Upper lobe of left lung (tissue), 6 donors: ENCODE measurements at regions not wholly inside any gene's neighbourhood (a gene's known extent, or its start where the extent isn't known, plus 50 kb on each side); places are given as distances from the start of the nearest gene placed in this dataset.

Experiments
- ATAC-seq, 2 donors: fragments of 200-7000 bp; cut with Tn5 transposase; one replicate each; pipeline ENCODE4 v1.9.1; 2022; ENCODE audit warnings: mild to moderate bottlenecking in 2 of 2, moderate library complexity in 2 of 2; ENCODE audit not compliant: low FRiP score in 2 of 2
- DNase-seq, 2 donors: peaks; one replicate each; pipeline ENCODE4 v3.0.0-alpha.2; 2019 to 2020
- H3K27ac ChIP-seq, 4 donors: fragments of 200-600 bp; sonication (generic); one replicate each; pipeline ENCODE4 v1.5.1; 2016 to 2019
- H3K27me3 ChIP-seq, 4 donors: fragments of 200-600 bp; sonication (generic); one replicate each; pipeline ENCODE4 v1.5.1; 2017 to 2019
- H3K36me3 ChIP-seq, 4 donors: fragments of 200-600 bp; sonication (generic); one replicate each; pipeline ENCODE4 v1.5.1; 2016 to 2019
- H3K4me1 ChIP-seq, 4 donors: fragments of 200-600 bp; sonication (generic); one replicate each; pipeline ENCODE4 v1.5.1; 2018 to 2019
- H3K4me3 ChIP-seq, 4 donors: fragments of 200-600 bp; sonication (generic); one replicate each; pipeline ENCODE4 v1.5.1; 2017 to 2019; ENCODE audit warnings: mild to moderate bottlenecking in 2 of 4, moderate library complexity in 1 of 4
- H3K9me3 ChIP-seq, 4 donors: fragments of 200-600 bp; sonication (generic); one replicate each; pipeline ENCODE4 v1.5.1; 2018 to 2019
- CTCF ChIP-seq, 6 experiments: fragments of 450-650 bp in 4 of 6; fragments of 200-600 bp in 2 of 6; sonication (generic) in 2 of 6; IDR thresholded peaks; one replicate each; pipeline ENCODE4 v1.5.1; 2016 to 2019; ENCODE audit warnings: antibody characterized with exemption in 6 of 6
- EP300 ChIP-seq, 4 donors: sonication (generic); formaldehyde crosslinking; IDR thresholded peaks; one replicate each; pipeline ENCODE4 v1.5.1; 2017; ENCODE audit warnings: antibody characterized with exemption in 4 of 4, control low read depth in 2 of 4
- POLR2A ChIP-seq, 4 donors: fragments of 450-650 bp; IDR thresholded peaks; one replicate each; pipeline ENCODE4 v1.5.1; 2016 to 2017; ENCODE audit warnings: antibody characterized with exemption in 4 of 4, mild to moderate bottlenecking in 2 of 4
- POLR2AphosphoS5 ChIP-seq, 2 donors: sonication (generic); formaldehyde crosslinking; IDR thresholded peaks; one replicate each; pipeline ENCODE4 v1.5.1; 2017; ENCODE audit warnings: antibody characterized with exemption in 2 of 2
- WGBS, 2 donors: methylation state at CpG; one replicate each; pipeline ENCODE4 v1.1.5; 2017 to 2018; 5-methylcytosine and 5-hydroxymethylcytosine counted together
- donor health status: DM: no; HTN: no; CAD: no; lungs with moderate emphysema.
- donor health status: DM: no; HTN: yes; CAD: no; lungs with severe emphysema.

GRCh38 chr7:81607987-81608386 is 161.9 kb downstream of the HGF start:
- no peak overlapping the region for H3K27ac ChIP-seq
- DNase-seq (no peak), ATAC-seq (no peak)
- TF ChIP-seq EP300 (IDR thresholded peaks at IDR 0.05) (no peak), CTCF (IDR thresholded peaks at IDR 0.05) (no peak), POLR2A (IDR thresholded peaks at IDR 0.05) (no peak), POLR2AphosphoS5 (IDR thresholded peaks at IDR 0.05) (no peak)
- no peak overlapping the region for H3K4me3 ChIP-seq
- H3K4me1 ChIP-seq: no peaks in the 10 kb centered on the region
- no peaks in the 10 kb centered on the region for H3K36me3 ChIP-seq
- H3K27me3 ChIP-seq: no peaks in the 10 kb centered on the region
- H3K9me3 ChIP-seq: no peaks in the 10 kb centered on the region

GRCh38 chr7:81606078-81606863 is 163.6 kb downstream of the HGF start:
- 84 to 86% methylated on average over 3 of the region's 3 CpGs for WGBS, 2 donors

GRCh38 chr7:81605493-81605892 is 164.4 kb downstream of the HGF start:
- H3K27me3 ChIP-seq: no peaks in the 10 kb centered on the region
- H3K4me3 ChIP-seq: no peak overlapping the region
- DNase-seq (no peak), ATAC-seq (no peak)
- no peak overlapping the region for H3K27ac ChIP-seq
- H3K36me3 ChIP-seq: no peaks in the 10 kb centered on the region
- 96 to 98% methylated on average over 4 of the region's 4 CpGs for WGBS, 2 donors
- TF ChIP-seq POLR2A (IDR thresholded peaks at IDR 0.05): no peak
- TF ChIP-seq POLR2AphosphoS5 (IDR thresholded peaks at IDR 0.05): no peak
- no peak for TF ChIP-seq EP300 (IDR thresholded peaks at IDR 0.05)
- no peak for TF ChIP-seq CTCF (IDR thresholded peaks at IDR 0.05)
- H3K4me1 ChIP-seq: no peaks in the 10 kb centered on the region
- no peaks in the 10 kb centered on the region for H3K9me3 ChIP-seq

More at GRCh38 chr7:81606078-81606863, 163.6 kb downstream of the HGF start:
- Histone ChIP-seq H3K27me3 (no peaks in the 10 kb centered on the region), H3K9me3 (no peaks in the 10 kb centered on the region), H3K4me1 (no peaks in the 10 kb centered on the region), H3K4me3 (no peak overlapping the region), H3K36me3 (no peaks in the 10 kb centered on the region), H3K27ac (no peak overlapping the region)
- ATAC-seq: no peak
- no peak for TF ChIP-seq CTCF (IDR thresholded peaks at IDR 0.05)
- TF ChIP-seq POLR2A (IDR thresholded peaks at IDR 0.05): no peak
- TF ChIP-seq EP300 (IDR thresholded peaks at IDR 0.05): no peak
- no peak for TF ChIP-seq POLR2AphosphoS5 (IDR thresholded peaks at IDR 0.05)
- DNase-seq: no peak

- no peaks in the 10 kb centered on the region for H3K36me3 ChIP-seq
- no peaks in the 10 kb centered on the region for H3K4me1 ChIP-seq
- 80 to 88% methylated on average over 2 of the region's 2 CpGs for WGBS, 2 donors
- H3K4me3 ChIP-seq: no peak overlapping the region
- ATAC-seq (no peak), DNase-seq (no peak)
- no peaks in the 10 kb centered on the region for H3K9me3 ChIP-seq
- H3K27me3 ChIP-seq: no peaks in the 10 kb centered on the region
- H3K27ac ChIP-seq: no peak overlapping the region
- TF ChIP-seq POLR2A (IDR thresholded peaks at IDR 0.05): no peak
- no peak for TF ChIP-seq POLR2AphosphoS5 (IDR thresholded peaks at IDR 0.05)
- no peak for TF ChIP-seq EP300 (IDR thresholded peaks at IDR 0.05)
- TF ChIP-seq CTCF (IDR thresholded peaks at IDR 0.05): no peak
These were observed 165.1 kb downstream of the HGF start for GRCh38 chr7:81604808-81605174.
